T-helper 17 cell (primary cell): ENCODE measurements at regions not wholly inside any gene's neighbourhood (a gene's known extent, or its start where the extent isn't known, plus 50 kb on each side); places are given as distances from the start of the nearest gene placed in this dataset.

Experiments used
- ATAC-seq: fragments of 150-1000 bp; cut with Tn5 transposase; 2 replicates; pipeline ENCODE4 v1.10.0; 2021; ENCODE audit warnings: mild to moderate bottlenecking, moderate library complexity
- DNase-seq, 3 donors: peaks; one replicate each; pipeline versions ENCODE4 v3.0.0 to v3.0.0-alpha.2; 2020 to 2021
- H3K9me3 ChIP-seq: one replicate; pipeline ENCODE4 v1.7.0; 2013; ENCODE audit warnings: low read length, mild to moderate bottlenecking; ENCODE audit not compliant: control insufficient read depth, poor library complexity, severe bottlenecking
- H3K27ac Mint-ChIP-seq: one replicate; pipeline ENCODE4 v1.8.0; 2022; ENCODE audit warnings: mild to moderate bottlenecking, moderate library complexity, mixed read lengths
- H3K27me3 Mint-ChIP-seq: one replicate; pipeline ENCODE4 v1.8.0; 2022; ENCODE audit warnings: mixed read lengths
- H3K36me3 Mint-ChIP-seq: one replicate; pipeline ENCODE4 v1.8.0; 2022; ENCODE audit warnings: low read depth, mixed read lengths
- H3K4me1 Mint-ChIP-seq: one replicate; pipeline ENCODE4 v1.8.0; 2022; ENCODE audit warnings: mild to moderate bottlenecking, mixed read lengths
- H3K4me3 Mint-ChIP-seq: one replicate; pipeline ENCODE4 v1.8.0; 2022; ENCODE audit warnings: mild to moderate bottlenecking, moderate library complexity, mixed read lengths

DNA sequence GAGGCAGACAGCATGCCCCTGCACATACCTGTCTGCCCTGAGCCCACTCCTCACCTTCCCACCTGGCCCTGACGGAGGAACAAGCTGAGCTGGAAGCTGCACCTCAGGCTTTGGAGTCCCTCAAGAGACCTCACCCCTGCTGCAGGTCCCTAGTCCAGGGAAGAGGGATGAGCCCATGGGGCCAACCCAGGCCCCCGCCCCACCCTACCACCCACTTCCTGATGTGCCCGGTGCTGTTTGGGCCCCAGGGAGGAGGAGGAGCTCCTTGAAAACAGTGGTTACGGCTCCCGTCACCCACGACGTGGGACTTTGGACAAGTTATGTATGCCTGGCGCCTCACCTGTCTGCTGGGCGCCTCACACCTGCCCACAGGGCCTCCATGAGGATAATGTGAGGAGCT, 250.2 kb downstream of the NPHP4 start:
- no peak for ATAC-seq
- H3K4me1 Mint-ChIP-seq = peaks cover 13% of the 10 kb centered on the region
- H3K4me3 Mint-ChIP-seq = no peak overlapping the region
- peaks cover 4% of the 10 kb centered on the region for H3K36me3 Mint-ChIP-seq
- no peak for DNase-seq
- H3K27ac Mint-ChIP-seq = no peak overlapping the region
- peaks cover 32% of the 10 kb centered on the region for H3K27me3 Mint-ChIP-seq
- no peaks in the 10 kb centered on the region for H3K9me3 ChIP-seq

DNA sequence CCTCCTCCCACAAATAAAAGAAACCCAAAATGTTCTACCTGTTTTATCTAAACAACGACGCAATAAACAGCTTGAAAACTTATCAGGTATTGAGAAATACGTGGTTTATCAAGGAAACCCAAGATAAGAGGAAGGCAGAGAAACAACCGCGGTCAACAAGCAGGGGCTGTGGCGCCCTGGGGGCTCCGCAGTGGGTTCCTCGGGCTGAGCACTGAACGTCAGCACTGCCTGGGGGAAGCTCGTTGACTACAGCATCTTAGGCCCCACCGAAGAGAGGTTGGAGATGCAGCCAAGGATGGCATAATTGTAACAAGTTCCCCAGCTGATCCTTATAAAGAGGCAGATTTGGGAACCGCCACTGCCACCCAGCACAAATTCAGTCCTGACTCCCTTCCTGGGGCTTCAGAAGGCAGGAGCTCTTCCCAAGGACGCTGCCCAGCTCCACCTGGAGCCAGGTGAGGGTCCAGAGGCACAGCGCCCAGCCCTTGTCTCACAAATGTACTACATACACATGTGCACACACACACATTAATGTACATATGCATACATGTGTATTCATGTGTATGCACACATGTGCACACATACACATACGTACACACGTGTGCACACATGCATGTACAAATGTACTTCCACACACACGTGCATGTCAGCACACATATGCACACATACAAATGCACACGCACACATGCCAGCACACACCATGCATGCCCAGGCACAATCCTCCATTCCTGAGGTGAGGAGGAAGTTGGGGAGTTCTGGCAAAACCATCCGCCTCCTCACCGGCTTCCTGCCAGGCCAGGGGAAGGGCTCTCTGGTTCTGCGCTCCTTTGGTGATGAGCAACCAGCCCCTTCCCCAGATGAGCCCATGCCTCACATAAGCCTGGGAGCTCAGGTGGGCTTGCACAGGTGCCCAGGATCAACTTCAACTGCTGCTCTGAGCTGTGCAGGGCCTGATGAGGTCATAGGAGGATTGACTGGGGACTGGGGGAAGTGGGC, 251.1 kb downstream of the NPHP4 start:
- Mint-ChIP-seq H3K27ac (no peak overlapping the region), H3K4me3 (no peak overlapping the region), H3K4me1 (peaks cover 13% of the 10 kb centered on the region), H3K36me3 (peaks cover 4% of the 10 kb centered on the region), H3K27me3 (peaks cover 26% of the 10 kb centered on the region)
- no peak for DNase-seq
- no peaks in the 10 kb centered on the region for H3K9me3 ChIP-seq
- ATAC-seq = no peak

- DNase-seq (no peak), ATAC-seq (no peak)
- H3K4me3 Mint-ChIP-seq = no peak overlapping the region
- peaks cover 22% of the 10 kb centered on the region for H3K27me3 Mint-ChIP-seq
- peaks cover 4% of the 10 kb centered on the region for H3K36me3 Mint-ChIP-seq
- no peak overlapping the region for H3K27ac Mint-ChIP-seq
- no peaks in the 10 kb centered on the region for H3K9me3 ChIP-seq
- peaks cover 10% of the 10 kb centered on the region for H3K4me1 Mint-ChIP-seq
Measured at GRCh38 chr1:5740450-5740849, 251.8 kb downstream of the NPHP4 start.

DNA sequence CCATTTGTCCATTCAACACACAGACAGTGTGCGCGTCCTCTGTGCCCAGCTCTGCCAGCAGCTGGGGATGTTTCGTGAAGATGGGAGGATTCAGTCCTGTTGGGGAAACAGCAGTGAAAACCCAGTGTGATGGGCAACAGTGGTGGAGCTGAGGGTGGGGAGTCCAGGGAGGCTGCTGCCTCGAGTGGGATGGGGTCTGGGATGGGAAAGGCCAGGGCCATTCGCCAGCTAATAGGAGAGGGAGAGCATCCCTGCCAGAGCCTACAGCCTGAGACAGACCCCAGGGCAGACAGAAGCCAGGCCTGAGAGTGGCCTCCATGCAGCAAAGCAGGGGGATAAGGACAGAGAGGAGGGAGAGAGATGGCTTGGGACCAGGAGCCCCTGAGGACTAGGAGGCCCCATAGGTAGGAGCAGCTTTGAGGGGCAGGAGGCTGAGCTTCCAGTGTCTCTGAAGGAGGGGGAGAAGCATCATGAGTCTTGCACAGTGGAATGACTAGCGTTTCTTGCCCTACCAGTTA, 252.6 kb downstream of the NPHP4 start:
- Mint-ChIP-seq H3K27ac (no peak overlapping the region), H3K36me3 (peaks cover 2% of the 10 kb centered on the region), H3K4me3 (no peak overlapping the region), H3K4me1 (peaks cover 9% of the 10 kb centered on the region), H3K27me3 (peaks cover 14% of the 10 kb centered on the region)
- ATAC-seq = no peak
- DNase-seq = no peak
- no peaks in the 10 kb centered on the region for H3K9me3 ChIP-seq

GRCh38 chr1:5738911-5739462, 253.2 kb downstream of the NPHP4 start:
- H3K36me3 Mint-ChIP-seq = no peaks in the 10 kb centered on the region
- H3K27me3 Mint-ChIP-seq = peaks cover 11% of the 10 kb centered on the region
- H3K4me1 Mint-ChIP-seq = peaks cover 6% of the 10 kb centered on the region
- H3K27ac Mint-ChIP-seq = no peak overlapping the region
- H3K4me3 Mint-ChIP-seq = no peak overlapping the region
- ATAC-seq (no peak), DNase-seq (no peak)
- no peaks in the 10 kb centered on the region for H3K9me3 ChIP-seq

DNA sequence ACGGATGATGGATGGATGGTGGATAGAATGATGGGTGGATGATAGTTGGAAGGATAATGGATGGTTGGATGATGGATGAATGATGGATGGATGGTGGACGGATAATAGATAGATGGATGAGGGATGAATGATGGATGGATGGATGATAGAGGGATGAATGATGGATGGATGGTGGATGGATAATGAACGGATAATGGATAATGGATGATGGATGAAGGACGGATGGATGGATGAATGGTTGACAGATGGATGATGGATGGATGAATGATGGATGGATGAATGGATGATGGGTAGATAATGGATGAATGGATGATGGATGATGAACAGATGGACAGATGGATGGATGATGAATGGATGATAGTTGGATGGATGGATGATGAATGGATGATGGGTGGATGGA, 255.1 kb downstream of the NPHP4 start:
- H3K9me3 ChIP-seq = no peaks in the 10 kb centered on the region
- Mint-ChIP-seq H3K4me3 (no peak overlapping the region), H3K4me1 (peaks cover 2% of the 10 kb centered on the region), H3K27me3 (peaks cover 7% of the 10 kb centered on the region), H3K27ac (no peak overlapping the region), H3K36me3 (no peaks in the 10 kb centered on the region)
- no peak for DNase-seq
- ATAC-seq = no peak

- Mint-ChIP-seq H3K36me3 (no peaks in the 10 kb centered on the region), H3K27me3 (peaks cover 12% of the 10 kb centered on the region), H3K4me1 (peaks cover 2% of the 10 kb centered on the region), H3K4me3 (no peak overlapping the region), H3K27ac (no peak overlapping the region)
- H3K9me3 ChIP-seq = no peaks in the 10 kb centered on the region
- no peak for ATAC-seq
- no peak for DNase-seq
Measured at GRCh38 chr1:5734996-5735395, 257.2 kb downstream of the NPHP4 start.

GRCh38 chr1:5734414-5734813, 257.8 kb downstream of the NPHP4 start:
- DNase-seq (no peak), ATAC-seq (no peak)
- Mint-ChIP-seq H3K27me3 (peaks cover 18% of the 10 kb centered on the region), H3K36me3 (no peaks in the 10 kb centered on the region), H3K4me3 (no peak overlapping the region), H3K4me1 (no peaks in the 10 kb centered on the region), H3K27ac (no peak overlapping the region)
- no peaks in the 10 kb centered on the region for H3K9me3 ChIP-seq

- Mint-ChIP-seq H3K27me3 (peaks cover 22% of the 10 kb centered on the region), H3K27ac (no peak overlapping the region), H3K4me3 (no peak overlapping the region), H3K36me3 (no peaks in the 10 kb centered on the region), H3K4me1 (no peaks in the 10 kb centered on the region)
- H3K9me3 ChIP-seq = no peaks in the 10 kb centered on the region
- DNase-seq = no peak
- ATAC-seq = no peak
Measured at GRCh38 chr1:5733596-5733995, 258.6 kb downstream of the NPHP4 start.

DNA sequence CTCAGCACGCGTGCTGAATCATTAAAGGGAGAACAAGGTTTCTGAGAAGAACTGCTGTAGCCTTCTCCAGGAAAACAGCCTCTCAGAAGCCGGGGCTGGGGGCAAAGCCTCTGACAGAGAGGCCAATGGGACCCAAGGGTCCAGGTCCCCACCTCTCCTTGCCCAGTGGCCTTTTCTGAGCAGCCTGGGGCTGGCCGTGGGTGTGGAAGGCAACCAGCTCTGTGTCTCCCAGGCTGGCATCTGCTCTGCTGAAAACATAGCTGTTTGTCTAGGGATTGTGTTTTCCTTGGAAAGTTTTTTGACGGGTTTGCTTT, 261.2 kb downstream of the NPHP4 start:
- no peak for DNase-seq

DNA sequence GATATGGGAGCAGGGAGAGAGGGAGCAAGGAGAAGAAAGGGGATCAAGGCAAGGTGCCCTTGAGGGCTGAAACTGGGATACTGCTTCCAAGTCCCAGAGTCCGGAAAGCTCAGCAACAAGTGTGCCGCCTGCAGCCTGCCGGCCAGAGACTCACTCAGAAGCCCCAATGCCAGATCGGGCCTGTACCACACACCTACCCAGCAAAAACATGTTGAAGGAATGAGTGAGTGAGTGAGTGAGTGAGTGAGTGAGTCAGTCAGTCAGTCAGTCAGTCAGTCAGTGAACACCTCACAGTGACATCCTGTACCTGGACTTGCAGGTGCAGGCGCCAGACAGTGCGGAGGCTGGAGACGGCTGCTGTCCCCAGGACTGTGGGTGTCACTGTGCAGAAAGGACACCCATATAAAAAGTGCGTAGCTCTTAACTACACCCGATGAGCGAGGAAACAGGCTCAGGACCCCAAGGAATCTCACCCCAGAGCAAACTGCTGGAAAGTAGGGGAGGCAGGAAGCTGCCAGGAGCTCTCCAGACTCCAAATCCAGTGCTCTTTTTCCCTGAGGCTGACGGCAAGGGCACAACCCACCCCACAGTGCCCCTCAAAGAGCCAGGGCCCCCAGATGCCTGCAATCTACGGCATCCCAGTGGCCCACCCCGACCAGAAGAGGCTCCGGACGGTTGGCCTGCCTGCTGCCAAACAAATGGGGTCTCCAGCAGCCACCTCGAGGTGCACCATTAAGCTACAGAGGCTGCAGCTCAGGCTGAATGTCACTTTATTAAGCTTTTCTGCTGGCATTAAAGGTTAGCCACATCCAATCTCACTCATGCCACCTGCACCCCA, 261.7 kb downstream of the NPHP4 start:
- no peak overlapping the region for H3K4me3 Mint-ChIP-seq
- H3K4me1 Mint-ChIP-seq = peaks cover 3% of the 10 kb centered on the region
- no peak for DNase-seq
- peaks cover 36% of the 10 kb centered on the region for H3K27me3 Mint-ChIP-seq
- no peaks in the 10 kb centered on the region for H3K9me3 ChIP-seq
- no peak for ATAC-seq
- H3K27ac Mint-ChIP-seq = no peak overlapping the region
- no peaks in the 10 kb centered on the region for H3K36me3 Mint-ChIP-seq

More for the DNA sequence above, 261.2 kb downstream of the NPHP4 start:
- peaks cover 36% of the 10 kb centered on the region for H3K27me3 Mint-ChIP-seq
- H3K27ac Mint-ChIP-seq = no peak overlapping the region
- no peaks in the 10 kb centered on the region for H3K36me3 Mint-ChIP-seq
- no peak for ATAC-seq
- H3K4me1 Mint-ChIP-seq = peaks cover 3% of the 10 kb centered on the region
- no peaks in the 10 kb centered on the region for H3K9me3 ChIP-seq
- no peak overlapping the region for H3K4me3 Mint-ChIP-seq

DNA sequence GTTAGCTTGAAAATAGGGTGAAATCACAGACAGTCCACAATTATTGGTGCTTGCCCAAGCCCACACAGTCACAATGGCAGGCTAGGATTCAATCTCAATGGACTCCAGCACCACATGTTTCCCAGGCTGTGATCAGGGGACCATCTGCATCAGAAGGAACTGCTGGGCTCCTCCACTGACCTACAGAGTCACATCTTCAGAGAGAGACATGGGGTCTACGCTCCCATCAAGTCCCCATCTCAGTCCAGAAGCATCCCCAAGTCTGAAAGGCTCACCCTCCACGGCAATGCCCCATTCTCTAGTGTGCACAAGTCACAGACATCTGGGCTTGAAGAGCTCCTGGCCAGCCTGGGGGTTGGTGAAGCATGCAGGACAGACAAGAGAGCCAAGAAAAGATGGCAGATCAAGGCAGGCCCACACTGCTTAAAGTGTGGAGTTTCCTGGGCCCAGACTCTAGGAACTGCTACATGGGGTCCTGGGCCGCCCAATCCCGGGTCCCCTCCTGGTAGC, 262.5 kb downstream of the NPHP4 start:
- no peak for ATAC-seq

More for the DNA sequence above, 262.5 kb downstream of the NPHP4 start:
- no peak for DNase-seq
- Mint-ChIP-seq H3K27ac (no peak overlapping the region), H3K36me3 (no peaks in the 10 kb centered on the region), H3K4me1 (peaks cover 3% of the 10 kb centered on the region), H3K4me3 (no peak overlapping the region), H3K27me3 (peaks cover 44% of the 10 kb centered on the region)
- H3K9me3 ChIP-seq = no peaks in the 10 kb centered on the region
